GM12872 (cell line): ENCODE measurements at regions not wholly inside any gene's neighbourhood (a gene's known extent, or its start where the extent isn't known, plus 50 kb on each side); places are given as distances from the start of the nearest gene placed in this dataset.

Source experiments
- CTCF ChIP-seq: IDR thresholded peaks from 3 replicates; pipeline ENCODE4 v1.5.1; 2011; ENCODE audit warnings: low read depth, mild to moderate bottlenecking, low read length, moderate library complexity; ENCODE audit not compliant: insufficient read depth

- TF ChIP-seq CTCF, result no peak
These were observed 50.9 kb upstream of the A1CF start for GRCh38 chr10:50936335-50936734.

DNA sequence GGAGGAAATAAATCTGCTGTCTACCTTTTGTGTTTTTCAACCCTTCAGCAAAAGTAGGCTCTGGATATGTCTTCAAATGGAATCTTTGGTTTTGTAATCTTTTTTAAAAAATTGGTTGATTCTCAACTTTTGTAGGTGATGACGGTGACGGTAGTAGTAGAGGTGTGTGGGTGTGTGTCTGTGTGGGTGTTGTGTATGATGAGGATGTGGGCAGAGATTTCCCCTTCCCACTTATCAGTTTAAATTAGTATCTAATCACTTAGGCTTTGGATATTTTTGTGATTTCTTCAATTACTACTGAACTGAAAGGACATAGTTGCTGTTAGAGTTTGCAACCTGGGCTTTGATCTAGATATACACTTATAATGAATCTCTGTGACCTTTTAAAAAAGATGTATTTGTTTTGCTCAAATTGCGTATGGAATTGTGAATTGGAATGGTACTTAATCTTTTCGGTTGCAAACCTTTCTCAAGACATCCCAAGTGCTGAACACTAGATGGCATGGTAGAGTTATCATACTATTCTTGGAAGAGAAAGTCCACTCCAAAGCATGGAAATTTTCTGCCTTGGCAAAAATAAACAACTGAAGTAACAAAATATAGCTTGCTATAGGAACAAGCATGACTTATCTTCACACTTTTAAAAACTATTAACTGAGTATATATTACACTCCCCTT, 51.9 kb upstream of the A1CF start:
- peak; percentile 42; the same call in 2 of the 3 replicates for TF ChIP-seq CTCF

DNA sequence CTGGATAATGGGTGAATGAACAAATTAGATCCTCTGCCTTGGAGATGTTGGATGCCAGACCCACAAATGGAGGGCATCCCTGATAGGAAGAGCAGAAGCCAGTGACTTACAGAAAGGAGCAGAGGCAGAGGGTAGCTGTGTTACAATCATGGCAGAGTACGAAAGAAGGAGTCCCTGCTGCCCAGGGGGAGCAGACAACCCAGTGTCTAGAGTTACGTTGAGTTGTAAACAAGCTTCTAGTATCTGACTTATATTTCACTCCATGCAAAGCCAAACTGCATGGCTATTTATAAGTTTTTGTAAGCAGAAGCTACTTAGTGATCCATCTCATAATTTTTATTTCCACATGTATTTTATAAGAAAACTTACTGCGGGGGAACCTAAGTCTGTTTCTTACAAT, 56.2 kb upstream of the A1CF start:
- no peak for TF ChIP-seq CTCF

GRCh38 chr10:50946991-50947781, 61.8 kb upstream of the A1CF start:
- no peak for TF ChIP-seq CTCF

DNA sequence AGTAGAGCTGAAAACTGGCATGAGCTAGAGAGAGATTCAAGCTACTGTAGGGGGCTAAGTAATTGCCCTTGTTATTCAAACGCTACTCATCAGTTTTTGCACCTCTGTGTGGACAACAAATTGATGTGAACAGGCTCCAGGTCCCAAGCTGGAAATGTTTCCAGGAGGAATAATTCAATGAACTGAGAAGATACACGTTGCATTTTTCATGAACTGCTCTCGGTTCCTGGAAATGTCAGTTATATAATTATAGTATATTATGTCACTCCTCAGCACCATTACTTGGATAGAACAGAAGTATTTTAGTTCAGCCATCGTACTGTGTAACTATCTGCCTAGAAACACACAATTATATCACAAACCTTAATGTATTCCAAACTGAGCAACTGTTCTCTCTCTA, 65.9 kb upstream of the A1CF start:
- no peak for TF ChIP-seq CTCF

DNA sequence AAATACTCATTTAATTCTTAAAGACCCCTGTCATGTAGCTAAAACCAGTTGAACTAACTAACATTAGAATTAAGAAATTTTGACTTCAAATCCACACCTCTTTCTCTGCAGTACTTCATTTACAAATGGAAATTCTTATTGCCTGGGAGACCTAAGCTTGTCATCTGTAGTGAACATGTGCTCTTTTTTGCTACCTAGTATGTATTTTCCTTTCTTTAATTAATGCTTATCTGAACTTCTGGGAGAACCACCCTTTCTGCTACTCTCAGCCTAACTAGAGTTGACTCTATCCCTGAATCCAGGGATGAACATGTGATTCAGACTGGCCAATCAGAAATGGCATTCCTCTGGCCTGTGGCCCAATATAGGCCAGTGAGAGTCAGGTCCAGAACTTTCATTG, 75.9 kb upstream of the A1CF start:
- no peak for TF ChIP-seq CTCF

DNA sequence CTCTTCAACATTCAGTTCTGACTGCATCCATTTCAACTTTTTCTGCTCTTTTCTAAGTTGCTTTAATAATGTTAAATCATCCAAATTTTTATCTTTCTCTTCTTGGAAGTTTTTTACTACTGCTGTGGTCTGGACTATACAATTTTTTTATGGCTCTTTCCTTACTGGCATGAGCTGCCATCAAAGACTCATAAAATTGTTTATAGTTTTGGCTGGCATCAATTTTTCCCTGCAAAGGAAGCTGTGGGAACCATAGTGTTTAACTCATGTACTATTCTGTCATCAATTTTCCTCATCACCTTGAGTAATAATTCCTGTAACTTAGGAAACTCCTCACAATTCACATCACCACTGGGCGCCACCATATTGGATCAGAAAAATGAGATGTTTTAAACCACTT, 77.6 kb upstream of the A1CF start:
- no peak for TF ChIP-seq CTCF
